Left ventricle myocardium inferior (tissue), 1 donor: ENCODE measurements at regions not wholly inside any gene's neighbourhood (a gene's known extent, or its start where the extent isn't known, plus 50 kb on each side); places are given as distances from the start of the nearest gene placed in this dataset.

Experiments
- DNase-seq: peaks from one replicate; pipeline ENCODE4 v3.0.0-alpha.2; 2020
- H3K27ac ChIP-seq: fragments of 200-600 bp; replicated peaks from 2 replicates; pipeline ENCODE4 v1.8.0; 2021
- H3K27me3 ChIP-seq: fragments of 200-600 bp; 2 replicates; pipeline ENCODE4 v1.8.0; 2021; ENCODE audit warnings: low read depth
- H3K36me3 ChIP-seq: fragments of 200-600 bp; 2 replicates; pipeline ENCODE4 v1.8.0; 2021
- H3K4me1 ChIP-seq: fragments of 200-600 bp; 2 replicates; pipeline ENCODE4 v1.8.0; 2021
- H3K4me3 ChIP-seq: fragments of 200-600 bp; 2 replicates; pipeline ENCODE4 v1.8.0; 2021; ENCODE audit warnings: mild to moderate bottlenecking, moderate library complexity
- H3K9me3 ChIP-seq: fragments of 200-600 bp; replicated peaks from 2 replicates; pipeline ENCODE4 v1.8.0; 2021
- intact Hi-C: fragments of 100-400 bp; cut with micrococcal nuclease; formaldehyde crosslinking; loops from one replicate; pipeline ENCODE4 v1.11.0; 2022
- TF ChIP-seq, protein P1 (sequence below): fragments of 200-600 bp; IDR thresholded peaks from 2 replicates; pipeline ENCODE4 v1.8.0; 2021; ENCODE audit warnings: antibody characterized with exemption, mild to moderate bottlenecking, borderline replicate concordance
- donor health status: DM: no; HTN: yes; CAD: no; lungs with severe emphysema.

DNA sequence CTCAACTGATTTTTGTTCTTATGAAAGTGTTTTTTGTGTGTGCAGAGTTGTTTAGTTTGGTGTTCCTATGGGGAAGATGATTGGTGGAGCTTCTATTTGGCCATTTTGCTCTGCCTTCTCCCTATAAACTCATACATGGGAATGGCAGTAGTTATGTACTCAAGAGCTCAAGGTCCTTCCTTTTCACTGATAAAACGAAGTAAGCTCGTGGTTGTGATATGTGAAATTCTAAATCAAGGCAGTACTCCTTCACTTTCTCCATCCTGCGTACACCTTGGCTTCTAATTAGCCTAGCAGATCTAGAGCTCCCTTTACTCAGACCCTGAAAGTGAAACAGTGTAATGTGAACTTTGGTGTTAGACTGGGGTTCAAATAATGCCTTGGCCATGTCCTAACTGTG is 159.3 kb upstream of the TNC start:
- DNase-seq, result no peak
- Histone ChIP-seq H3K4me1 (no peaks in the 10 kb centered on the region), H3K9me3 (peaks cover 22% of the 10 kb centered on the region), H3K36me3 (no peaks in the 10 kb centered on the region), H3K4me3 (no peak overlapping the region), H3K27me3 (peaks cover under 1% of the 10 kb centered on the region), H3K27ac (no peak overlapping the region)
- TF ChIP-seq, protein P1, sequence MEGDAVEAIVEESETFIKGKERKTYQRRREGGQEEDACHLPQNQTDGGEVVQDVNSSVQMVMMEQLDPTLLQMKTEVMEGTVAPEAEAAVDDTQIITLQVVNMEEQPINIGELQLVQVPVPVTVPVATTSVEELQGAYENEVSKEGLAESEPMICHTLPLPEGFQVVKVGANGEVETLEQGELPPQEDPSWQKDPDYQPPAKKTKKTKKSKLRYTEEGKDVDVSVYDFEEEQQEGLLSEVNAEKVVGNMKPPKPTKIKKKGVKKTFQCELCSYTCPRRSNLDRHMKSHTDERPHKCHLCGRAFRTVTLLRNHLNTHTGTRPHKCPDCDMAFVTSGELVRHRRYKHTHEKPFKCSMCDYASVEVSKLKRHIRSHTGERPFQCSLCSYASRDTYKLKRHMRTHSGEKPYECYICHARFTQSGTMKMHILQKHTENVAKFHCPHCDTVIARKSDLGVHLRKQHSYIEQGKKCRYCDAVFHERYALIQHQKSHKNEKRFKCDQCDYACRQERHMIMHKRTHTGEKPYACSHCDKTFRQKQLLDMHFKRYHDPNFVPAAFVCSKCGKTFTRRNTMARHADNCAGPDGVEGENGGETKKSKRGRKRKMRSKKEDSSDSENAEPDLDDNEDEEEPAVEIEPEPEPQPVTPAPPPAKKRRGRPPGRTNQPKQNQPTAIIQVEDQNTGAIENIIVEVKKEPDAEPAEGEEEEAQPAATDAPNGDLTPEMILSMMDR, result no peak
- intact Hi-C loops, result no loop called here

DNA sequence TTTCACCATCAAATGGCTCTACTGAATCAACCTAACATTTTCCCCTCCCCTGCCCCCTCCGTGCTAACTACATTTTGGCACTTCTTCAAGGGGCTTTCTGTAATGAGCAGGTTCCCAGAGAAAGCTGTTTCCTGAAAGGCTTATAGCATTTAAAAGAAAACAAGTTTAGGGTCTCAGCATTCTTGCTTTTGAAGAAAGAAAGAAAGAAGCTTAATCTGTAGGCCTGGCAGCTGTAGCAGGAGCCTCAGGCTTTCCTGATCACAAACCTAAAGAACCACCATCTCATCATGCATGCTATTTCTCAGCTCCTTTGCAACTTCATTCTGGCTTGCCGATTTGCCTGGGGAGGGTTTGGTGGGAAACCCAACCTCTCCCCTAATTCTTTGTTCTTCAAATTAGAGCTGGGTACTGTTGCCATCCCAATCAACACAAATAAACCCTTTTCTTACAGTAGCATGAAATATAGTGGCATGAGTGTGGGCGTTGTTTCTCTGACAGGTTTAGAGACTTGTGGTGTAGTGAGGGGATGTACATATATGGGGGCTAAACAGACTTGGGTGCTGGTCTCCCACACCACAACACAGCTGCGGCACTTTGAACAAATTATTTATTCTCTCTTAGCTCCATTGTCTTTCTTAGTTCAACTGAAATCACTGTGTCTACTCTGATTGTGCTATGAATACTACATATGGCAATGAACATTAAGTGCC is 160.5 kb upstream of the TNC start:
- no peak for DNase-seq
- Histone ChIP-seq H3K27me3 (peaks cover 8% of the 10 kb centered on the region), H3K4me1 (no peaks in the 10 kb centered on the region), H3K27ac (no peak overlapping the region), H3K9me3 (peaks cover 20% of the 10 kb centered on the region), H3K36me3 (no peaks in the 10 kb centered on the region), H3K4me3 (no peak overlapping the region)
- TF ChIP-seq, protein P1, result no peak
- intact Hi-C loops, result no loop called here

DNA sequence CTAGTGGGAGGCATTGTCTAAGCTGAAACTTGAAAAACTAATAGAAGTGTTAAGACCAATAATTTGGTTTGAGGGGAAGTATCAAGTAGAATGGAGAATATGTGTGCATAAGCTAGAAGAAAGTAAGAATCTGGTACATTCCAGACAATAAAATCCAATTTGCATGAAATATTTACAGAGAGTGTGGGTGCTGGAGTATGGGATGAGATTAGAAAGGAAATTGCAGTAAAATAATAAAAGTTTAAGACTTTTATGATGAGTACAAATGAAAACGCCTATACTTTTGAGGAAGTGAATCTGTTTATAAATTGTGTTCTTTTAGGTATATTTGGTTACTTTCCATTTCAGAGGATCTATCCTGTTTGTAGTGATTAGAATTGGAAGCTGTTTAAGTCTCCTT is 165.4 kb upstream of the TNC start:
- H3K9me3 ChIP-seq, result no peaks in the 10 kb centered on the region
- intact Hi-C loops, result no loop called here
- H3K4me3 ChIP-seq, result no peak overlapping the region
- TF ChIP-seq, protein P1, result no peak
- no peak overlapping the region for H3K27ac ChIP-seq
- peaks cover 14% of the 10 kb centered on the region for H3K27me3 ChIP-seq
- H3K4me1 ChIP-seq, result no peaks in the 10 kb centered on the region
- DNase-seq, result no peak
- H3K36me3 ChIP-seq, result no peaks in the 10 kb centered on the region

DNA sequence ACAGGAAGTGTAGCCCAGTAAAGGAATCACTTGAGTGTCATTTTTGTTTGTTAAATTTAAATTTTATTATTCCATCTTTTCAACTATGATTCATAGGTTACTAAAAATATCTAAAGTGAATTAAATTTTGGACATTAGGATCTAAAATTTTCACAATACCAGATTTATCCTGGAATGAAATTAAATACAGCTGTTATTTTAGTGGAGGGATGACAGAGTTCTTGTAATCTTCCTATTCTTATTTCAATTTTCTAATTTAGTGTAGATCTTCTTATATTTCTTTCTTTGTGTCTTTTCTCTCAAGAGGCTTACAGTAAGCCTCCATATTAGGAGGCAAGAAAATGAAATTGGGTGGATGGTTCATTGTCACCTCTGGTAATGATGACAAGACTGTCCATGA is 167.9 kb upstream of the TNC start:
- intact Hi-C loops, result no loop called here

DNA sequence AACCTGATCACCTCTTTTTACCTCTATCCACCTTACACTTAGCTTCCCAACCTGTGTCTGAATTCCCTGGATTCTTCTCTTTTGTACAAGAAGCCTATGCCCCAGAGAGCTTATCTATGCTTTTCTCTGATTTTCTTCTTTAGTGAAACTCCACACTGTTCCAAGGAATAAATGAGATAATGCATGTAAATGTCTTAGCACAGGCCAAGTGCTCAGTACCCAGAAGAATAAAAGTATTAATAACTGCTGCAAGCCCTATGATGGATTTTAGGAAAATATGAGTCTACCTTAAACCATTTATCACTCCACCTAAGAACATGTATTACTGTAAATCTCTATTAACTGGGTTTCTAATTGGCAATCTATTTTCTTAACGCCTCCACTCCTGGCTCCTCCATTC is 168.5 kb upstream of the TNC start:
- no peak overlapping the region for H3K4me3 ChIP-seq
- no peaks in the 10 kb centered on the region for H3K4me1 ChIP-seq
- TF ChIP-seq, protein P1, result no peak
- H3K27ac ChIP-seq, result no peak overlapping the region
- intact Hi-C loops, result no loop called here
- no peak for DNase-seq
- H3K9me3 ChIP-seq, result no peaks in the 10 kb centered on the region
- peaks cover 14% of the 10 kb centered on the region for H3K27me3 ChIP-seq
- no peaks in the 10 kb centered on the region for H3K36me3 ChIP-seq

More for the DNA sequence above, 167.9 kb upstream of the TNC start:
- no peaks in the 10 kb centered on the region for H3K9me3 ChIP-seq
- TF ChIP-seq, protein P1, result no peak
- no peak overlapping the region for H3K4me3 ChIP-seq
- no peaks in the 10 kb centered on the region for H3K36me3 ChIP-seq
- DNase-seq, result no peak
- H3K4me1 ChIP-seq, result no peaks in the 10 kb centered on the region
- H3K27me3 ChIP-seq, result peaks cover 14% of the 10 kb centered on the region
- H3K27ac ChIP-seq, result no peak overlapping the region
